Panc1 (cell line): ENCODE measurements at regions not wholly inside any gene's neighbourhood (a gene's known extent, or its start where the extent isn't known, plus 50 kb on each side); places are given as distances from the start of the nearest gene placed in this dataset.

Experiments used
- ATAC-seq: fragments of 200-7000 bp; cut with Tn5 transposase; 2 replicates; pipeline ENCODE4 v1.9.1; 2020; ENCODE audit warnings: mild to moderate bottlenecking, moderate library complexity
- BruUV-seq: library from RNA; stranded (reverse); fragments of 400-500 nt; replicated peaks from 2 replicates; lab custom pipeline; 2021; lab: Mats Ljungman, UMichigan
- CTCF ChIA-PET: fragments of 300-600 bp; sonication (Branson Sonifier 250); formaldehyde crosslinking; loops from one replicate; lab custom pipeline; 2022; ENCODE audit warnings: antibody characterized with exemption; lab: Charles Lee
- POLR2A ChIA-PET: fragments of 300-600 bp; sonication (Branson Sonifier 250); formaldehyde crosslinking; loops from one replicate; lab custom pipeline; 2022; ENCODE audit warnings: antibody characterized with exemption; lab: Charles Lee
- DNase-seq: peaks from one replicate; pipeline ENCODE4 v3.0.0-alpha.2; 2010; ENCODE audit warnings: low read depth, low spot score
- H3K27ac ChIP-seq: 2 replicates; pipeline ENCODE4 v1.5.1; 2011; ENCODE audit warnings: mild to moderate bottlenecking, low read length, inconsistent platforms
- H3K27me3 ChIP-seq: fragments of 200-500 bp; sonication (Bioruptor generic); 2 replicates; pipeline ENCODE4 v1.6.0; 2014; ENCODE audit warnings: low read length, inconsistent platforms; ENCODE audit not compliant: control insufficient read depth, insufficient read depth
- H3K36me3 ChIP-seq: fragments of 200-500 bp; sonication (Bioruptor generic); 2 replicates; pipeline ENCODE4 v1.5.1; 2014; ENCODE audit warnings: inconsistent platforms, mild to moderate bottlenecking, low read length, moderate library complexity; ENCODE audit not compliant: control insufficient read depth, insufficient read depth
- H3K4me1 ChIP-seq: 2 replicates; pipeline ENCODE4 v1.5.1; 2011; ENCODE audit warnings: inconsistent platforms, mild to moderate bottlenecking, low read length, moderate library complexity; ENCODE audit not compliant: control insufficient read depth, insufficient read depth
- H3K4me3 ChIP-seq, 2 experiments: 2 replicates each; pipeline ENCODE4 v1.5.1; 2011 to 2012; ENCODE audit warnings: low read depth in 2 of 2, low read length in 2 of 2, mild to moderate bottlenecking in 2 of 2, inconsistent platforms in 1 of 2, moderate library complexity in 1 of 2
- H3K9me3 ChIP-seq: fragments of 200-500 bp; sonication (Bioruptor generic); 2 replicates; pipeline ENCODE4 v1.5.1; 2014; ENCODE audit warnings: low read depth, mild to moderate bottlenecking, inconsistent platforms, low read length, moderate library complexity; ENCODE audit not compliant: control insufficient read depth, insufficient read depth
- POLR2AphosphoS5 ChIP-seq: IDR thresholded peaks from 2 replicates; pipeline ENCODE4 v1.6.1; 2012; ENCODE audit warnings: mild to moderate bottlenecking, low read depth, low read length, moderate library complexity
- SIN3A ChIP-seq: IDR thresholded peaks from 2 replicates; pipeline ENCODE4 v1.6.1; 2012; ENCODE audit warnings: low read depth, mild to moderate bottlenecking, low read length, moderate library complexity, borderline replicate concordance; ENCODE audit not compliant: insufficient read depth
- TCF7L2 ChIP-seq: IDR thresholded peaks from 2 replicates; pipeline ENCODE4 v1.6.1; 2011; ENCODE audit warnings: mild to moderate bottlenecking, low read depth, low read length, inconsistent platforms
- in situ Hi-C: cut with HindIII; loops from 2 replicates; pipeline ENCODE4 v1.10.0; 2016; ENCODE audit warnings: low sequenced_read_pairs, low pct_unique_long_range_greater_than_20kb
- intact Hi-C: fragments of 100-400 bp; cut with micrococcal nuclease; formaldehyde crosslinking; loops from one replicate; pipeline ENCODE4 v1.10.0; 2022; ENCODE audit not compliant: unreplicated experiment
- TF ChIP-seq, protein P1 (sequence below), 2 experiments: IDR thresholded peaks; 2 replicates each; pipeline ENCODE4 v1.6.1; 2011 to 2012; ENCODE audit warnings: low read depth in 2 of 2, control low read depth in 1 of 2, low read length in 1 of 2, mild to moderate bottlenecking in 1 of 2, moderate library complexity in 1 of 2; ENCODE audit not compliant: insufficient read depth in 1 of 2
- TF ChIP-seq, protein P2 (sequence below): fragments of 450-650 bp; IDR thresholded peaks from 2 replicates; pipeline ENCODE4 v1.5.1; 2017; ENCODE audit warnings: mild to moderate bottlenecking

DNA sequence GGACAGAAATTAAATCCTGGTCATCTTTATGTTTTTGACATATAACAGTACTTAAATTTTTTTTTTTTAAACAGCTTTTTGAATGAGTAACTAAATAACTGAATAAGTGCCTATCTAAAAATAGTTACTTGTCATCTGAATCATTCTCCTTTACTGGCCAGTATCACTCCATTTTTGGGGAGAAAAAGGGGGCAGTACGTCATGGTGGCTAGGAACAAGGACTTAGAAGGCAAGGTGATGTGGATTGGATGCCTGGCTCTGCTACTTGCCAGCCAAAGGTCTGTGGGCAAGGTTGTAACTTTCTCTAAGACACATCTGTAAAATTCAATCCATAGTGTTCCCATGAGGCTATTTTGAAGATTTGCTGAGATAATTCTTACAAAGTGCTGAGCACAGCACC, 220.4 kb upstream of the DEPDC1 start:
- Histone ChIP-seq H3K27me3 (no peaks in the 10 kb centered on the region), H3K4me3 (no peak overlapping the region), H3K36me3 (no peaks in the 10 kb centered on the region), H3K27ac (no peak overlapping the region), H3K4me1 (no peaks in the 10 kb centered on the region), H3K9me3 (no peaks in the 10 kb centered on the region)
- TF ChIP-seq, protein P1, sequence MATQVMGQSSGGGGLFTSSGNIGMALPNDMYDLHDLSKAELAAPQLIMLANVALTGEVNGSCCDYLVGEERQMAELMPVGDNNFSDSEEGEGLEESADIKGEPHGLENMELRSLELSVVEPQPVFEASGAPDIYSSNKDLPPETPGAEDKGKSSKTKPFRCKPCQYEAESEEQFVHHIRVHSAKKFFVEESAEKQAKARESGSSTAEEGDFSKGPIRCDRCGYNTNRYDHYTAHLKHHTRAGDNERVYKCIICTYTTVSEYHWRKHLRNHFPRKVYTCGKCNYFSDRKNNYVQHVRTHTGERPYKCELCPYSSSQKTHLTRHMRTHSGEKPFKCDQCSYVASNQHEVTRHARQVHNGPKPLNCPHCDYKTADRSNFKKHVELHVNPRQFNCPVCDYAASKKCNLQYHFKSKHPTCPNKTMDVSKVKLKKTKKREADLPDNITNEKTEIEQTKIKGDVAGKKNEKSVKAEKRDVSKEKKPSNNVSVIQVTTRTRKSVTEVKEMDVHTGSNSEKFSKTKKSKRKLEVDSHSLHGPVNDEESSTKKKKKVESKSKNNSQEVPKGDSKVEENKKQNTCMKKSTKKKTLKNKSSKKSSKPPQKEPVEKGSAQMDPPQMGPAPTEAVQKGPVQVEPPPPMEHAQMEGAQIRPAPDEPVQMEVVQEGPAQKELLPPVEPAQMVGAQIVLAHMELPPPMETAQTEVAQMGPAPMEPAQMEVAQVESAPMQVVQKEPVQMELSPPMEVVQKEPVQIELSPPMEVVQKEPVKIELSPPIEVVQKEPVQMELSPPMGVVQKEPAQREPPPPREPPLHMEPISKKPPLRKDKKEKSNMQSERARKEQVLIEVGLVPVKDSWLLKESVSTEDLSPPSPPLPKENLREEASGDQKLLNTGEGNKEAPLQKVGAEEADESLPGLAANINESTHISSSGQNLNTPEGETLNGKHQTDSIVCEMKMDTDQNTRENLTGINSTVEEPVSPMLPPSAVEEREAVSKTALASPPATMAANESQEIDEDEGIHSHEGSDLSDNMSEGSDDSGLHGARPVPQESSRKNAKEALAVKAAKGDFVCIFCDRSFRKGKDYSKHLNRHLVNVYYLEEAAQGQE (IDR thresholded peaks at IDR 0.05; ENCODE audit: insufficient read depth in 1 of 2, low read depth in 2 of 2, low read length in 1 of 2), result no peak
- TF ChIP-seq TCF7L2 (no peak), POLR2AphosphoS5 (no peak)
- TF ChIP-seq, protein P2, sequence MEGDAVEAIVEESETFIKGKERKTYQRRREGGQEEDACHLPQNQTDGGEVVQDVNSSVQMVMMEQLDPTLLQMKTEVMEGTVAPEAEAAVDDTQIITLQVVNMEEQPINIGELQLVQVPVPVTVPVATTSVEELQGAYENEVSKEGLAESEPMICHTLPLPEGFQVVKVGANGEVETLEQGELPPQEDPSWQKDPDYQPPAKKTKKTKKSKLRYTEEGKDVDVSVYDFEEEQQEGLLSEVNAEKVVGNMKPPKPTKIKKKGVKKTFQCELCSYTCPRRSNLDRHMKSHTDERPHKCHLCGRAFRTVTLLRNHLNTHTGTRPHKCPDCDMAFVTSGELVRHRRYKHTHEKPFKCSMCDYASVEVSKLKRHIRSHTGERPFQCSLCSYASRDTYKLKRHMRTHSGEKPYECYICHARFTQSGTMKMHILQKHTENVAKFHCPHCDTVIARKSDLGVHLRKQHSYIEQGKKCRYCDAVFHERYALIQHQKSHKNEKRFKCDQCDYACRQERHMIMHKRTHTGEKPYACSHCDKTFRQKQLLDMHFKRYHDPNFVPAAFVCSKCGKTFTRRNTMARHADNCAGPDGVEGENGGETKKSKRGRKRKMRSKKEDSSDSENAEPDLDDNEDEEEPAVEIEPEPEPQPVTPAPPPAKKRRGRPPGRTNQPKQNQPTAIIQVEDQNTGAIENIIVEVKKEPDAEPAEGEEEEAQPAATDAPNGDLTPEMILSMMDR, result no peak
- no TSS peak for BruUV-seq
- CTCF ChIA-PET, result no interaction called here
- no peak for DNase-seq
- intact Hi-C loops (no loop called here), in situ Hi-C loops (no loop called here)
- POLR2A ChIA-PET, result no interaction called here
- ATAC-seq, result no peak

DNA sequence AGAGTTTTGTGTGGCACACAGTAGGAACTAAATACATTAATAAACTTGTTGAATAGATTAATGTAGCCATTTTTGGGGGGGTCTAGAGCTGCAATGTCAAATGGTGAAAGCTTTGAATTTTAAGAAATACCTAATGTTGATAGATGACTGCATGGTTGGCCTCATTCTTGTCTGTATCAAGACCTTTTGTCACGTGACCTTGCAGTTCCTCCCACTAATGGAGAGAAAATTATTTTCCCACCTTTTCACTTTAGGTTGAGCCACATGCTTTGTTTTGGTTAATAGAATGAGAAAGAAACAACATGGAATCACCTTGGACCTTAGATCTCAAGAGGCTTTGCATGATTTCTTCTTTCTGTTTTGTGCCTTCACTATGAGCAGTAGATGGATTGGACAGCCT, 223.6 kb upstream of the DEPDC1 start:
- Histone ChIP-seq H3K27ac (no peak overlapping the region), H3K4me1 (no peaks in the 10 kb centered on the region), H3K4me3 (no peak overlapping the region), H3K36me3 (no peaks in the 10 kb centered on the region), H3K27me3 (no peaks in the 10 kb centered on the region), H3K9me3 (no peaks in the 10 kb centered on the region)
- DNase-seq (no peak), ATAC-seq (no peak)
- TF ChIP-seq, protein P2, result no peak
- TF ChIP-seq TCF7L2 (no peak), POLR2AphosphoS5 (no peak), SIN3A (no peak)
- TF ChIP-seq, protein P1 (IDR thresholded peaks at IDR 0.05; ENCODE audit: insufficient read depth in 1 of 2, low read depth in 2 of 2, low read length in 1 of 2), result no peak
- in situ Hi-C loops, result no loop called here
- BruUV-seq, result no TSS peak
- intact Hi-C loops, result no loop called here
- CTCF ChIA-PET, result no interaction called here
- POLR2A ChIA-PET, result no interaction called here
